HL-60 (cell line): ENCODE measurements at regions not wholly inside any gene's neighbourhood (a gene's known extent, or its start where the extent isn't known, plus 50 kb on each side); places are given as distances from the start of the nearest gene placed in this dataset.

Experiments
- CTCF ChIP-seq: IDR thresholded peaks from one replicate; pipeline ENCODE4 v1.5.1; 2011; ENCODE audit warnings: low read length, control low read depth, inconsistent platforms; ENCODE audit not compliant: insufficient read depth
- GABPA ChIP-seq: IDR thresholded peaks from 2 replicates; pipeline ENCODE4 v1.6.1; 2012; ENCODE audit warnings: low read depth
- POLR2AphosphoS5 ChIP-seq: IDR thresholded peaks from 2 replicates; pipeline ENCODE4 v1.6.1; 2012; ENCODE audit warnings: low read depth
- REST ChIP-seq: IDR thresholded peaks from 2 replicates; pipeline ENCODE4 v1.6.1; 2012; ENCODE audit warnings: low read depth; ENCODE audit not compliant: insufficient replicate concordance
- SPI1 ChIP-seq: IDR thresholded peaks from 2 replicates; pipeline ENCODE4 v1.6.1; 2012; ENCODE audit warnings: low read depth, mild to moderate bottlenecking, borderline replicate concordance

- TF ChIP-seq CTCF = no peak
- TF ChIP-seq POLR2AphosphoS5 = no peak
- no peak for TF ChIP-seq GABPA
- no peak for TF ChIP-seq REST
- no peak for TF ChIP-seq SPI1
Observed at GRCh38 chr4:110944501-110944900, 321.6 kb upstream of the PITX2 start.
